Erythroblast (primary cell): ENCODE measurements at regions not wholly inside any gene's neighbourhood (a gene's known extent, or its start where the extent isn't known, plus 50 kb on each side); places are given as distances from the start of the nearest gene placed in this dataset.

ENCODE experiments used
- GATA1 ChIP-seq: IDR thresholded peaks from 2 replicates; pipeline ENCODE4 v1.6.1; 2011; ENCODE audit warnings: low read depth, mild to moderate bottlenecking, control low read depth, low read length, moderate library complexity
- POLR2A ChIP-seq: IDR thresholded peaks from 2 replicates; pipeline ENCODE4 v1.6.1; 2011; ENCODE audit warnings: mild to moderate bottlenecking, low read length

DNA sequence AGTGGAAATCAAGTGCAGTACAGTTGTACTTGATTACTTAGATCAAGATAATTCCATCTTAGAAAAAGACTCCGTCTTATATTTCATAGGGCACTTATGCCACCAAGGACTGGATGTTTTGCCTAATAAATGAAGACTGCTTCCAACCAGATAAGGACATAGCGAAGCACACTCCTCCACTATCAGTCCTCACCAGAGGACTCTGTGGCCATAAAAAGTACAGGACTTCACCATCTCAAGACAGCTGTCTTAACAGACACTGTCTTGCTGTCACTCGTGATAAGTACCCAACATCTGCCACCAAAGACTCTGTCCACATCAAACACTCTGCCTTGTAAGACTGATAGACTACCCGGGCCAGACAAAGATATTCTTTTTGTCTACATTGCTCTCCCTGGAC, 352.0 kb downstream of the TRAM1L1 start:
- TF ChIP-seq POLR2A: no peak
- peak; percentile 86 for TF ChIP-seq GATA1
